UCSD-AML1 (cell line): ENCODE measurements at regions not wholly inside any gene's neighbourhood (a gene's known extent, or its start where the extent isn't known, plus 50 kb on each side); places are given as distances from the start of the nearest gene placed in this dataset.

Experiments used
- DNase-seq: peaks from one replicate; lab custom pipeline; 2025; ENCODE audit not compliant: unreplicated experiment; lab: John Stamatoyannopoulos, UW

DNA sequence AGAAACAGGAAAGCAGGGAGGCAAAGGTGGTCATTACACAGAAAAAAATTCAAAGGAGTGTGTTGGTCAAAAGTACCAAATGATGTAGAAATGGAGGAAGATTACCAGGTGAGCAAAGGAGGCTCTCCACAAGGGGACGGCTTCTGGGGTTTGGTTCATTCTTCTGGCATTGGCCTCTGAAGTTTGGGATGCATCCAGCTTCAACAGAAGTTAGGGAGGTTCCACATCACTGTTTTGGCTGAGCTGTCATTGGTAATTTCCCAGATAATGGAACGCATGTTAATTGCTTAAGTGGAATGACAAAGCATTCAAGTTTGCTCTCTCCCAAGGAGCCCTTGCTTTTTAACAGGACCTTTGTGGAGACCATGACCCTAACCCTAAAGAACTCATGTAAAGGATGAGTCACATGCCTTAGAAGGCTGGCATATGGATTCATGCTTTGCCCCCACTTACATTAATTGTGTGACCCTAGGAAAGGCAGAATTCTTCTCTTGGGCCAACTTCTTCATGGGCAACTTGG, 398.6 kb downstream of the GPAM start:
- DNase-seq = no peak

DNA sequence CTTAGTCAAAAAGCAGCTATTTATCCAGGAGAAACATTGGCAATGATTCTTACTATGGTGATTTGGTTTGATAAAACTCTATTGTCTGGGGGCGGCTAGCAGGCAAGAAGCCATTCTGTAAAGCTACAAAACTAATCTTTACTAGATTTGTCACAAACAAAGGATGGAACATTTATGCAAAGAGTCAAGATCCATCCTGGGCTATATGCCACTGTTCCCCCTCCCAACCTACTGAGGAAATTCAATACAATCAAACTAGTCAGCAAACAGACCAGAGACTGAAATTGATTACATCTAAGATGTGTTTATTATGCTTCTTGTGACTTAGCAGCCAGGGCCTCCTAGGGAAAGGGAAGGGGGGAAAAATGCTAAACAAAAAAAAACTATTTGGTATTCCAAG, 397.6 kb downstream of the GPAM start:
- DNase-seq = no peak

DNA sequence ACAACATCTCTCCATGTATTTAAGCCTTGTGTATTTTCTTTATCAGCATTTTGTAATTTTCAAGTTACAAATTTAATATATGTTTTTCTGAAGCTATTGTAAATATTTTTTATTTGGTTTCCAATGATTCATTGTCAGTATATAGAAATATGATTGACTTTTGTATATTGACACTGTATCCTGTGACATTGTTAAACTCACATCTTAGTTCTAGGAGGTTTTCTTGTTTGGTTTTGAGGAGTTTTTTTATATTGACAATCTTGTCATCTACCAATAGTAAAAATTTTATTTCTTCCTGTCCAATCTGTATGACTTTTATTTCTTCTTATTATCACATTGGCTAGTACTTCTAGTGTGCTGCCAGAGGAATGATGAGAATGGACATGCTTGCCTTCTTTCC, 393.7 kb downstream of the GPAM start:
- no peak for DNase-seq

DNA sequence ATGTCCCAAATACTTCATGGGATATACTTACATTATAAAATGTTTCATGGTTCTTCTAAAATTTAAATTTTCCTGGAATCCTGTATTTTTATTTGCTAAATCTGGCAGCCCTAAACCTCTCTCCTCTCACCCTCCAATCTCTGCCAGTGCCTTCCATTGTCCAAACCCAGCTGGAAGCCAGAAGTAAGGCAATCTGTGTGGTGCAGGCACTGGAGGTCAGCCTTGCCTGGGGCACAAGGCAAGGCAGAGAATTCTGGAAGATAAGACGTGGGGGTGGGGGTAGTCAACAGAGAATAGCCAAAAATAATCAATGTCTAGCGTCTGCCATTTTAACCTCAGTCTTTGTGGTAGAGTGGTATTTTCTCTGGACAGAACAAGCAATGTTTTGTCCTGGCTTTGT, 381.7 kb downstream of the GPAM start:
- DNase-seq = no peak

DNA sequence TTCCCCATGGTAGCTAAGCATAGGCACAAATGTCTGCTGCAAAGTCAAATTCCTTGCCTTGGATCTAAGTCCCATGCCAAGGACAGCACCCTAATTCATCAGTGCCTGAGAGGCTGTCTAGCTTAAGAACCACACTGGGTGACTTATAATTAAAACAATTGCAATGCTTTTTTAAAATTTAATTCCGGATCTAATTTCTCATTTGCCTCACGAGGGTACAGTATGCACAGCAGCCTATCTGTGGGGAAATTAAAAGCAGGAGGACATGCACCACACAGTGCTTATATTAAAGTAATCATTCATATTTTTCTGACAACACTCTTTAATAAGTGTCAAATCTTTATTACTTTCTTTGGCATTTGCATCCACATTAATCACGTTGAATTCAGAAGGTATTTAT, 378.8 kb downstream of the GPAM start:
- DNase-seq = no peak

DNA sequence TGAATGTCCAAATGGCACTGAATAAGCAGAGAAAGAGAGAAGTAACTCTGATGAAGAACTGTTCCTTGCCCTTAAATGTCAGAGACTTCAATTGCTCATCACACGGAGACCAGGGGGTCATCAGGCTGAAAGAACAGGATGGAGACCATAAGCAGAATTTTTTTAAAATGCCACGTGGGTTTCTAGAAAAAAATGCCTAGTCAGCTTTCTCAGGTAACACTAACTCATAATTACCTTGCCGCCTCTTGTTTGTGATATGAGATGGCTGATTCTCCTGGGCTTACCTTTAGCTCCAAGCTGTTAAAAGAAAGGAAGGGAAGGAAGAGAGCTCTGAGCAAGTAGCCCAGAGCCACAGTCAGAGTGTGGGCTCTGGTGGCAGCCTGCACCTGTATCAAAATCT, 372.0 kb downstream of the GPAM start:
- no peak for DNase-seq

DNA sequence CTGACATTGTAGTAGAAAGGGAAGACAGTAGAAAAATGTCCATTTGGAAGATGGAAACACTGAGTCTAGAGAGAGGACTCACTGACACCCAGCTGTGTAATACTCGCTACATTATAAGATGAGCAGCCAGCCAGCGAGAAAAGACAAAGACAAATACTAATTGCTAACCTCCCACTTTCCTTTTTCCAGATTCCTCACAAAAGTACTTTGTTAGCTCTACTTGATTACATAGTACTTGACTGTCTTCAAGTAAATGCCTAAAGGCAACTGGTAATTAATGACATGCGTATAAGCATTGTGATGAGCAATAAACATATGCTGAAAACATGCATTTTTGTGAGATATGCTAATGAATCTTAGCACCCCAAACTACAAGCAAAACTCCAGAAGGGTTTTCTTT, 363.1 kb downstream of the GPAM start:
- no peak for DNase-seq

DNA sequence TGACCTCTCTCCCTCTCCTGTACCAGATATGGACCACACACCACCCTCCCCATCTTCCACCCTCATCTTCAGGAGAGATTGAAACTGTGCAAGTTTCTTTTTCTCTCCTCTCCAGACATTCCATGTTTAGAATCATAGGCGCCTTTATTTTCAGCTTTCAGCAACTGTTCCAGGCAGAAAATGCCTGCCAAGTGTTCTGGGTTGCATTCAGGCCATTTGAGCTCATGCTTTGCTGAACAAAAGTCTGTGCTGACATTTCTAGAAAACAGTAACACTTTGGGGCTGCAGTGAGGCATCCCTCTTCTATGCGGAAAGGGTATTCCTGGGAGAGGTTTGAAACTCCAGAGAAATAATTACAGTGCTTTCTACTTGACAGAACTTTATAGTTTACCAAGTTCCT, 361.7 kb downstream of the GPAM start:
- DNase-seq = no peak

DNA sequence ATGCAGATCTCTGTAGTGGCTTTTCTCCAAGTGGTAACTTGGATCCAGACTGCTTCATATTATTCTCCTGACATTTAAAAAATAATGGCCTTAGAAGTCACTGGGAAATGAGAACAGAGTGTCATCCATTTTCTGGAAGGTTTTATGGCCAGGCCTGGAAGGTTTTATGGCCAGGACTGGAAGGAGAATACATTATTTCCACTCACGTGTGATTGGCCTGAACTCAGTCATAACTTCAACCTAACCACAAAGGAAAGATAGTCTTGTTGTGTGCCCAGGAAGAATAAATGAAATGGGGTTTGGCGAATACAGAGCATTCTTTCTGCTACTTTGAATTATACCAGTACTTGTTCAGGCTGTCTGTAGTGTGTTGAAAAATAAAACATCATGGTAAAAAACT, 360.9 kb downstream of the GPAM start:
- no peak for DNase-seq

DNA sequence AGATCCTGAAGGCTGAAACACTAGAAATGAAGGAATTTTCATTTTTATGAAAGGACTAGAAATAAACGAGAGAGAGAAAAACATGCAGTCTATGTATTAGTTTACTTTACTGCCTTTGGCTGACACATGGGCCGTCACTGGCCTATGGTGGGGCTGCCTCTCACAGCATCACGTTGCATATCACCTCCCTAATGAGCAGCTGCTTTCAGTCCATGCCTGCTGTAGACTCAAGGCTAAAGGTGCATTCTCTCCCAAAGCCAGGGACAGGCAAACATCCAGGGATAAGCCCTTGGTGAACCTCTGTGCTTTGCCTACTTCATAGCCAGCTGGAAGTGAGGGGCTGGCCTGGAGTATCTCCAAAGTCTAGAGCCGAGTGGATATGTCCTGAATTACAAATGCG, 359.4 kb downstream of the GPAM start:
- DNase-seq = no peak

DNA sequence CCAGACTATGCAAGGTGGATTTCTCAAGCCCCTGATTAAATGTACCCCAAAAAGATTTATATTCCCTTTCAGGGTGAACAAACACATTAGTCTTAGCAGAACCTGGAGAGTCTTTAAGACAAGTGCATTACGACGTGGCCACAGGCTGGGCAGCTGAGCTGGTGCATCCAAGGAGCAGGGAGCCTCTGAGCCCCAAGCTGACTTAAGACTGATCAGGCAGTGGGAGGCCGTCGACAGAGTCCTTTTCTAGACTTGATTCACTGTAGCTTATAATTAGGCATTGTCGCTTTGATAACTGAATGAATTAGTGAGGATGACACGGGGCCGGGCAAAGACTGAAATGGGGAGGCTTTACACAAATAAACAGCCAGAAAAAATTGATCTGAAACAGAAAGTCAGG, 353.2 kb downstream of the GPAM start:
- no peak for DNase-seq

DNA sequence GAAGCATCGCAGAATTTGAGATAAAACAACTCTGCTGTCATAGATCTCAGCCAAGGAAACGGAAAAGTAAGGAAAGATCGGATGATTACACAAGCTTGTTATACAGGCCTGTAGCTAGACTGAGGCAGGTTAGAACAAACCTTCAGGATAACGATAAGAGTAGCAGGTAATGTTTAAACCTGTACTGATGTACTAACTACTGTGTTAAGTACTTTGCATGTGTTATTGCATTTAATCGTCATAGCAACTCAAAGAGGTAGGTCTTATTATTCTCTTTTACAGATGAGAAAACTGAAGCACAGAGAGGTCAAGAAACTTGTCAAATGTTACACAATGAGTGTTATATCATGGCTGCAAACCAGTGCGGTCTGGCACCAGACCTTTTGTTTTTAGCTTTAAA, 352.5 kb downstream of the GPAM start:
- DNase-seq = no peak

DNA sequence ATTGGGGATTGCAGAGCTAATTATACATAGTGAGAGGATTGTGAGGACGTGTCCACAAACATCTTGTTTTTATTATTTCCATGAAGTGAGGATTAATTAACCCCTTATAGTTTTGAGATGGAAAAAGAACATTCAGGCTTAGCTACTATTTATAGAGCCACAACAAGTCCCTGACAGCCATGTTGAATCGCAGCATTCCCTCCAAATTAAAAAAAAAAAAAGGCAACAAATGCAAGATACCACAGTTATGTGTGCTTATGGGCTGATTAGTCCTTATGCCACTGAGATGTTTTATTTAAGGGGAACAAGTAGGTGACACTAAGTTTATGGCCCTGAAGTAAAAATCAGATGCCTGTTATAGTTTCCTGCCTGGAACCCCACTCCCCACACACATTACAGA, 350.3 kb downstream of the GPAM start:
- no peak for DNase-seq

DNA sequence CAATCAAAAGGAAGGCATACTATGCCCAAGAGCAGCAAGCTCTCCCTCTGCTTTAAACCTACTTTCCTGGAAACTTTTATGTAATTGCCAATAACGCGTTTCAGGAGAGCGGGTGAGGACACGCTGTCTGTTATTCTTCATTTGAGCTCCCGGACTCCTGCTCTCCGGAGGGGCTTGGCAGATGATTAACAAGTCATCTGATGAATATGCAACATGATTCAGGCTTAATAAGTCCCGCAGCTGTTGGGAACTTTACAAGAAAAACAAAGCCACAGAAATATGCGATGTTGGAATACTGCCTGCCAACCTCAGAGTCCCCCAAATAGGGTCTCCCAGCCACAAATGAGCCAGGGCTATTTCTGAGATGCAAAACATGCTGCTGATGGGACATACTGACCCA, 348.0 kb downstream of the GPAM start:
- DNase-seq = no peak

DNA sequence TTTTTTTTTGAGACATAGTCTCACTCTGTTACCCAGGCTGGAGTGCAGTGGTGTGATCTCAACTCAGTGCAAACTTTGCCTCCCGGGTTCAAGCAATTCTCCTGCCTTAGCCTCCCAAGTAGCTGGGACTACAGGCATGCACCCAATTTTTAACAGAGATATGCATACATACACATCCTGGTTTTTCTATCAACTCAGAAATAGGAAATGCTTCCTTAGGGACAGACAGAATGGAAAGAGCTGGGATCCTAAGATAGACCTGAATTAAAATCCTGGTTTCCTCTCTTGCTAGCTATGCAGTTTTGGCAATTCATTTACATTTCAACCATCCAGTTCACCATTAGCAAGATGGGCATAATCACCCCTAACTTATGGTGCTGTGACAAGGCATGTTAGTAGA, 347.5 kb downstream of the GPAM start:
- DNase-seq = no peak

DNA sequence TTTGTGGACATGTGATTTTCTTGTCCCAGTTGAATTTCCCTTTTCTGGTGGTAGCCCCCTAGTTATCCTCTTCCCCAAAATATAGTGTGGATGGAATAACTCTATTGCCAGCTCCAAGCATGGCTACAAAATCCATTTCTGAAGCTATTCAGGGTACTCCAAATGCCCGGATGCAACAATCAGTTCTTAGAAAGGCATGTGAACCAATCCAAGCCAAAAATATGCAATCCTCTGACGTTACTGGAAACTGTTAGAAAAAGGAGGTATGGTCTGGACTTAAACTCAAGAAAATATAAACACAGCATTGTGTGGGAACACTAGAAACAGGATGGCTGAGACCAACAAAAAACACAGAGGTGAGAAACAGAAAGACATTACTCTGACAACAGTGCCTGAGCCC, 347.0 kb downstream of the GPAM start:
- no peak for DNase-seq

DNA sequence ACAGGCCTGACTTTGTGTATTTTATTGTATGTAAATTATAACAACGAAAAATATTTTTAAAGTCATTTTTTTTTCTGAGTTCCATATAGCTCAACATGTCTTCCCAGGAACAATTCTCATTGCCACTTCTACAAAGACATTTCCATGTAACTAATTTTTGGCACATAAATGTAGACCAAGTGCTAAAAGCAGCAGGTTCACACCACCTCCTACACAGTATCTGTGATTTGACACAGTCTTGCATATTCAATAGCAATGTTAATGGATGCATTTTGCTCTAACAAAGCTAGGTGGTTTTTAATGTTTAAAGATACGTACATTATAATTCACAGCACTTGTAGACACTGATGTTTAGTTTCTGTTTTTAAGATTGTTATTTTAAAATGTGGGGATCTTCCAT, 346.5 kb downstream of the GPAM start:
- DNase-seq = no peak

DNA sequence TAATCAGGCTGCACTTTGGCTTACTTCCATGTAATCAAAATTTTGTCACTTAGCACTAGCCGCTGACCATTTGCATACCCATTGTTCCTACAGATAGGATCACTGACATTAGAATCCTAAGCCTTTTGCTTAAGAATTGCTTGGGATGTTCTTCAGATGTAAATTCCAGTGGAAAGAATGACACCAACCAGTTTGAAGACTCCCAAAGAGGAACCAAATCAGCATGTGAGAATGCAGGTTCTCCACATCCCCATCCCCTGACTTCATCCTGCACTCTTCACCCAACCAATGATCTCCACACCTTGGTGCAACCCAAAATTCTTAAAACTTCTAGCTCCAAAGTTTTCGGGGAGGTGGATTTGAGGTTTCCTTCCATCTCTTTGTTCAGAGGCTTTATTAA, 345.6 kb downstream of the GPAM start:
- no peak for DNase-seq

DNA sequence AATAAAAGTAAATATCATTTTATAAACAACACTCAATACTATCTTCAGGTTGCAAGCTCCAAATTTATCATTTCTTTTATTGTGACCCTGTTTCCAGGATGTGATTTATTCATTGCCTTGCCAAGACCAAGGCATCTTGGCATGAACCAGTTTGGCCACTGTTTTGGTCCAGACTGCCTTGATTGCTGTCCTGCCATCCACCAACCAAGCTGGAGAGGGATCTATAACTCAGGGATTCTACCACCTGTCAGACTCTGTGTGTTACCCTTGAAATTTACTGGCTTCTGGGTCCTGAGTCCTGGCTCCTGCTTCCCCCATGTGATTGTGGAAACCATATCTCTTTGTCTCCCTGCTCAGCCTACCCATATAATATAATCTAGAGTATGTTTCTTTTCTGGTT, 343.0 kb downstream of the GPAM start:
- no peak for DNase-seq

DNA sequence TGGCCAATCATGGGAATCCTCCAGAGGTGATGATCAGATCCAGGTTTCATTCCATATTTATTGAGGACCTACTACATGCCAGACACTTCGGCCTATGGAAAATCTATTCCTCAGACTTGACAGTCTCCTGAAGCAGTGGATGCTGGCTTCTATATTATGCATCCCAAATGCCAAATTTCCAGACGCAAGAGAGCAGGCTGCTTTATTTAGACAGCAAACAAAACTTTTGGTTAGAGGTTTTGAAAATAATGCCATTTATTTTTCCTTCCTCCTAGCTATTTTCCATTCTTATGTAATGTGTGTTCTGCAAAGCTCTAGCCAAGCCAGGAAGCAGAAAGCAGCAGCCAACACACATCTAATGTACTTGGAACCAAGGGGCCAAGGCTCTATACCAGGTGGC, 330.8 kb downstream of the GPAM start:
- no peak for DNase-seq

DNA sequence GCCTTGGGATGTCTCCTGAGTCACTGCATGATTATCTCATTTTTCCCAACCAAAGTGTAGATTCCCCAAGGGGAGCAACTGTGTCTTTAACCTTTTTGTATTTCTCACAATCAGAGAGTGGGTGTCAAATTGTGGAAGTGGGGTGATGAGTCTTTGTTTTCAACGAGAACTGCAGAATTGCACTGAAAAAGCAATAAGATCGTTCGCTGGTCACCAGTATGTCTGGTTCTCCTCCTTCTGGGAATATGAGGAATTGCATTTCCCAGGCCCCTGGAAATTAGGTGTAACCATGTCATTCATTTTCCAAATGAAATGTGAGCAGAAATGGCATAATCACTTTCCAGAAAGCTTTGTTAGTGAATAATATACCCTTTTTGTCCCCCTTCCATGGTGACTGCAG, 326.9 kb downstream of the GPAM start:
- no peak for DNase-seq

DNA sequence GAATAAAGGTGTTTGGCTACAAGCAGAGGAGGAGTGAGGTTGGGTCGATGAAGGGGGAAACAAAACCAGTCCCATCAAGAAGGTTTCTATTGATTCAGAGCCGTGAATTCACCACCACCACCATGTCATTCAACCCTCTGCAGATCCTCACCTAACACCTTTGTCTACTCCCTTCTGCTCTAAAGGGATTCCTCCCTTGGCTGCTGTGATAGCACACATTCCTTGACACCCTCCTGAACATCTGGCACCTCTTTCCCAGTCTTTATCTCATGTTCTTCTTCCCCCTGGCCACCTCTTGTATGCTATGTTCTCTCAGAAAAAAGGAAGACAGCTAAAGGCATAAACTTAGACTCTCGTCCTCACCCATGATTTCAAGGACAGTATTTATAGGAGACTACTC, 318.0 kb downstream of the GPAM start:
- DNase-seq = no peak

DNA sequence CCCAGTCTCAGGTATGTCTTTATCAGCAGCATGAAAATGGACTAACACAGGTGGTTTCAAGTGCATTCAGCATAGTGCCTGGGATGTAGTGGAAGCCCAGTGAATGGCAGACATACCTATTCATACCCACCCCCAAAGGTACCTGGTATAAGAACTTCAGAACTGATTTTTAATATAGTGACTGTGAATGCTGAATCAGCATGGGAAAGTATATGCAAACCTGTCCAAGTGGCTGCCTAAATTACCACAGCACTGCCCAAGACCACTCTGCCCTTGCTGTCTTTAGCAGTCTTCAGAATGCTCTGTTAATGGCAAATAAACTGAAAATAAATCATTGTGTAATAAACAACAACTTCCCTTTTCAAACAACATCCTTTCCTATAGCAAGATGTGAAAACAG, 312.1 kb downstream of the GPAM start:
- DNase-seq = no peak

DNA sequence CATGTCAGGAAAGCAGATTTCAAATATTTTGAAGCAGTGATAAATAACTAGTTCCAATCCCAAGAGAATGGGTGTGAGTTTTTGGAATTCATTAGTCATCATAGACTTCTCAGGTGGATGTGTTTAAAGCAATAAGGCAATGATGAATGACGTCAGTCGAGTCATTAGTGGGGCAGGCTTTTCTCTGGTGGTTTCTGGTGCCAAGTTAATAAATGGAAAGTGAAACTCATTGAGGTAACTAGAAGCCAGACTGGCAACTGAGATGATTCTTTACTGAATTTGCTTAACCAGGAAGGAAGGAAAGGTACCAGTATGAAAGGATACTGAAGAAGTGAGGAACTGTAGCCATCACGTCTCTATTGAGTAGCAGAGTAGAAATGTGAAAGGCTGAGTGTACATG, 311.0 kb downstream of the GPAM start:
- no peak for DNase-seq
